ENCODE measurements at regions not wholly inside any gene's neighbourhood (a gene's known extent, or its start where the extent isn't known, plus 50 kb on each side); places are given as distances from the start of the nearest gene placed in this dataset.

- no peaks in the 10 kb centered on the region for H3K4me1 ChIP-seq
- H3K27ac ChIP-seq: no peak overlapping the region
- no peak for TF ChIP-seq POLR2A (IDR thresholded peaks at IDR 0.05)
- H3K4me3 ChIP-seq: no peak overlapping the region
- WGBS, 2 donors (ENCODE audit: low coverage in 1 of 2): 61 to 70% methylated on average over 4 to 9 of the region's 14 CpGs
- H3K36me3 ChIP-seq: no peaks in the 10 kb centered on the region
- no peaks in the 10 kb centered on the region for H3K9me3 ChIP-seq
- ATAC-seq: no peak
- no peaks in the 10 kb centered on the region for H3K27me3 ChIP-seq
These were observed 80.8 kb upstream of the SLC2A1 start for GRCh38 chr1:43039228-43040055.

GRCh38 chr1:43038232-43038935, 79.7 kb upstream of the SLC2A1 start:
- no peak for TF ChIP-seq POLR2A (IDR thresholded peaks at IDR 0.05)
- TF ChIP-seq EP300 (IDR thresholded peaks at IDR 0.05): no peak
- no peak for TF ChIP-seq CTCF (IDR thresholded peaks at IDR 0.05)
- TF ChIP-seq POLR2AphosphoS5 (IDR thresholded peaks at IDR 0.05): no peak
- 80% methylated on average over 7 to 9 of the region's 9 CpGs for WGBS, 2 donors (ENCODE audit: low coverage in 1 of 2)
- no peak for ATAC-seq
- no peak overlapping the region for H3K4me3 ChIP-seq
- H3K27me3 ChIP-seq: no peaks in the 10 kb centered on the region
- no peaks in the 10 kb centered on the region for H3K4me1 ChIP-seq
- H3K27ac ChIP-seq: no peak overlapping the region
- no peaks in the 10 kb centered on the region for H3K36me3 ChIP-seq
- H3K9me3 ChIP-seq: no peaks in the 10 kb centered on the region

- H3K36me3 ChIP-seq: no peaks in the 10 kb centered on the region
- H3K27ac ChIP-seq: no peak overlapping the region
- no peaks in the 10 kb centered on the region for H3K4me1 ChIP-seq
- H3K4me3 ChIP-seq: no peak overlapping the region
- ATAC-seq: no peak
- 94 to 95% methylated on average over 2 to 3 of the region's 6 CpGs for WGBS, 2 donors (ENCODE audit: low coverage in 1 of 2)
- H3K27me3 ChIP-seq: no peaks in the 10 kb centered on the region
- H3K9me3 ChIP-seq: no peaks in the 10 kb centered on the region
- TF ChIP-seq POLR2AphosphoS5 (IDR thresholded peaks at IDR 0.05) (no peak), EP300 (IDR thresholded peaks at IDR 0.05) (no peak), POLR2A (IDR thresholded peaks at IDR 0.05) (no peak), CTCF (IDR thresholded peaks at IDR 0.05) (no peak)
These were observed 78.8 kb upstream of the SLC2A1 start for GRCh38 chr1:43037466-43037865.

GRCh38 chr1:43036932-43037331, 78.3 kb upstream of the SLC2A1 start:
- Histone ChIP-seq H3K4me1 (no peaks in the 10 kb centered on the region), H3K4me3 (no peak overlapping the region), H3K9me3 (no peaks in the 10 kb centered on the region), H3K36me3 (no peaks in the 10 kb centered on the region), H3K27ac (no peak overlapping the region), H3K27me3 (no peaks in the 10 kb centered on the region)
- TF ChIP-seq POLR2AphosphoS5 (IDR thresholded peaks at IDR 0.05) (no peak), CTCF (IDR thresholded peaks at IDR 0.05) (no peak), EP300 (IDR thresholded peaks at IDR 0.05) (no peak), POLR2A (IDR thresholded peaks at IDR 0.05) (no peak)
- WGBS, 2 donors (ENCODE audit: low coverage in 1 of 2): 81 to 97% methylated on average over 3 to 5 of the region's 7 CpGs
- ATAC-seq: no peak

GRCh38 chr1:43035821-43036741, 77.4 kb upstream of the SLC2A1 start:
- WGBS, 2 donors (ENCODE audit: low coverage in 1 of 2): 51 to 78% methylated on average over 2 to 3 of the region's 24 CpGs
- no peaks in the 10 kb centered on the region for H3K27me3 ChIP-seq
- H3K4me3 ChIP-seq: no peak overlapping the region
- H3K27ac ChIP-seq: no peak overlapping the region
- H3K9me3 ChIP-seq: no peaks in the 10 kb centered on the region
- H3K36me3 ChIP-seq: no peaks in the 10 kb centered on the region
- no peak for ATAC-seq
- H3K4me1 ChIP-seq: no peaks in the 10 kb centered on the region
- no peak for TF ChIP-seq CTCF (IDR thresholded peaks at IDR 0.05)

All from gastroesophageal sphincter (tissue), 4 donors.